ENCODE measurements at regions not wholly inside any gene's neighbourhood (a gene's known extent, or its start where the extent isn't known, plus 50 kb on each side); places are given as distances from the start of the nearest gene placed in this dataset.

GRCh38 chr1:118334506-118334905 is 149.5 kb upstream of the SPAG17 start:
- no peak for DNase-seq
- in situ Hi-C loops (cut with HindIII; ENCODE audit: low pct_ligation_motif_present, low pct_unique_long_range_greater_than_20kb, low sequenced_read_pairs): no loop called here

DNA sequence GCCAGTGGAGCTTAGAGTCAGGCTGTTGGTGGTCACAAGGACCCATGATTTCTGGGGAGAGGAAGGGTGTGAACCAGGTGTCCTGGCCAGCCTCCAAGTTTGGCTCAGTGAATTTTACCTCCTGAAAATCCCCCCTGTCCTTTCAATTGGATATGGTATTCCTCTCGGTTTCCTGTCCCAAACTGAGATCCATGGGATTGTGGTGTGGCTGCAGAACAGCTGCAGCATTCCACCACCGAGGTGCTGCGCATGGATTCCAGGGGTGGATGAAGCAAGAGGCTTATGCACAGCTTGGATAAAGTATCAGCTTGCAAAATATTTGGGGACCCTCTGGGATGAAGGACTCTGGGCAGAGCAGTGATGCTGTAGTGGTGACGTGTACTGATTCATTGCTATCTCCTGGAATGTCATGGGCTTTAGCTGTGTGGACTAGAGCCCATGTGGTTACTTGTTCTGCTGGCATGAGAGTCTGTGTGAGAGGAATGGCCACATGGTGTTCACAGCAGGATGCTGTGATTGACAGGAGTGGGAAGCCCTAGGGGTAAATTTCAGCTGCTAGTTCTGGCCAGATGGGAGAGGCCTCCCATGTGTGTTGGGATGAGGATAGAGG is 148.7 kb upstream of the SPAG17 start:
- DNase-seq: no peak
- in situ Hi-C loops (cut with HindIII; ENCODE audit: low pct_ligation_motif_present, low pct_unique_long_range_greater_than_20kb, low sequenced_read_pairs): no loop called here

- DNase-seq: no peak
- in situ Hi-C loops (cut with HindIII; ENCODE audit: low pct_ligation_motif_present, low pct_unique_long_range_greater_than_20kb, low sequenced_read_pairs): no loop called here
Measured at GRCh38 chr1:118326960-118327629, 142.1 kb upstream of the SPAG17 start.

GRCh38 chr1:118325550-118326225 is 140.7 kb upstream of the SPAG17 start:
- in situ Hi-C loops (cut with HindIII; ENCODE audit: low pct_ligation_motif_present, low pct_unique_long_range_greater_than_20kb, low sequenced_read_pairs): no loop called here
- no peak for DNase-seq

- no peak for DNase-seq
- in situ Hi-C loops (cut with HindIII; ENCODE audit: low pct_ligation_motif_present, low pct_unique_long_range_greater_than_20kb, low sequenced_read_pairs): no loop called here
Measured at GRCh38 chr1:118323246-118323645, 138.2 kb upstream of the SPAG17 start.

GRCh38 chr1:118322331-118322730 is 137.3 kb upstream of the SPAG17 start:
- DNase-seq: no peak
- in situ Hi-C loops (cut with HindIII; ENCODE audit: low pct_ligation_motif_present, low pct_unique_long_range_greater_than_20kb, low sequenced_read_pairs): no loop called here

GRCh38 chr1:118321840-118322239 is 136.8 kb upstream of the SPAG17 start:
- in situ Hi-C loops (cut with HindIII; ENCODE audit: low pct_ligation_motif_present, low pct_unique_long_range_greater_than_20kb, low sequenced_read_pairs): no loop called here
- no peak for DNase-seq

- DNase-seq: no peak
- in situ Hi-C loops (cut with HindIII; ENCODE audit: low pct_ligation_motif_present, low pct_unique_long_range_greater_than_20kb, low sequenced_read_pairs): no loop called here
Measured at GRCh38 chr1:118317842-118318614, 133.0 kb upstream of the SPAG17 start.

DNA sequence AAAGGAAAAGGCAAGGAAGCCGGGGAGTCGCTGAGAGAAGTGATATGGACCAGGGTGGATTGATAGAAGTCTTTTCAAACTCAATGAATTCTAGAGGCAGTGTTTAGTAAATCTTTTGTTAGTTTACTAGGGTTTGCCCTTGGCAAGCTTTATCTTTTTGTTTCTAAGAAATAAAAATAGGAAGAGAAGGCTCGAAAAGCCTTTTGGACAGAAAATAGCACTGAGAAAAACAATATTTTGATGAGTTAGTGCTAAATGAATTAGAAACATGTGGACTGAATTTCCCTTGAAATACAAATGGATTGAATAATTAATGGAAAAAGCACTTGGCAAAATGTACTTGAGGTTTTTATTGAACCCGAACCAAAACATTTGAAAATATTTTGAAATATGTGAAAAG is 121.8 kb upstream of the SPAG17 start:
- DNase-seq: no peak
- in situ Hi-C loops (cut with HindIII; ENCODE audit: low pct_ligation_motif_present, low pct_unique_long_range_greater_than_20kb, low sequenced_read_pairs): no loop called here

DNA sequence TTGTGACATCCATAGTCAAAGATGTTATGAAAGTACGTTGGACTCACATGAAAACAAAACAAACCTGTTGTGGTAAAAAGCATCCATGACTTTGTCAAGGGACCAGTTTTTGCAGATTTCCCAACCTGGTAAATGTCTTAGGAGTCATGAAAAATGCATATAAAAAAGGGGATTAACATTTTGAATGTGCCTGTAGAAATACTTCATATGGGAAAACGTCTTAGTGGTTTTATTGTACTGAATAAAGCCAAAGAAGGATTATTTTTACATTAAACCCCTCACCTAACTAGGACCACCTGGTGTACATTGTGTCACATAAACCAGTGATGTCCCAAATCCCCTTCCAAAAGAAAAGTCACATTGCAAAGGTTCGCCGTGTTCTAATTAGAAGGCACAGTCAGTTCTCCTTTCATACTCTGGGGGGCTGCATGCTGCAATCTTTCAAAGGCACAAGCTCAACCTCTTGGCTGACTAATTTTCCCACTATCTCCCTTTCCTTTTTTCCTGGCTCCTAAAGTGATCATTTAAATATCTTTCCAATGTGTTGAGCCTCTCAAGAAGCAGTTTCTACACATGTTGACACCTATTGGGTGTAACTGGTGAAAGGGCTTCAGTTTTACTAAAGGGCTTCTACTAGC is 119.8 kb upstream of the SPAG17 start:
- DNase-seq: peak; percentile 2
- in situ Hi-C loops (cut with HindIII; ENCODE audit: low pct_ligation_motif_present, low pct_unique_long_range_greater_than_20kb, low sequenced_read_pairs): no loop called here

DNA sequence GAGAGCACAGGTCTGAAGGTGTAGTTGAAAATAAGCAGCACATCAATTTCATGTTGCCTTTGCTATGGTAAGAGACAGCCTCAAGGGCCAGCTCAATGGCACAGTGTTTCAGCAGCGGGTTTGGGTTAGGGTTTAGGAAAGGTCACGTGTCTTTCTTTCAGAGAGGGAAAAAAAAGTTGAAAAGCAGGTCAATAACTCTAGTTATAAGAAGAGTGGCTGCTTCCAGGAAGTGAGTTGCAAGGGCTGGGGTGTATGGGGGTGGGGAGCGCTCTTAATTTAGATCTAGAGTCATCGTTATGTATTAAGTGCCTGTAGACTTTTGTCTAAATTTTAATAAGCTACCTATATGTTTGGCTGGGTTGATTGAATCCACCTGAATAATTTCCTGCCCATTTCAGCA is 118.5 kb upstream of the SPAG17 start:
- in situ Hi-C loops (cut with HindIII; ENCODE audit: low pct_ligation_motif_present, low pct_unique_long_range_greater_than_20kb, low sequenced_read_pairs): no loop called here
- no peak for DNase-seq

DNA sequence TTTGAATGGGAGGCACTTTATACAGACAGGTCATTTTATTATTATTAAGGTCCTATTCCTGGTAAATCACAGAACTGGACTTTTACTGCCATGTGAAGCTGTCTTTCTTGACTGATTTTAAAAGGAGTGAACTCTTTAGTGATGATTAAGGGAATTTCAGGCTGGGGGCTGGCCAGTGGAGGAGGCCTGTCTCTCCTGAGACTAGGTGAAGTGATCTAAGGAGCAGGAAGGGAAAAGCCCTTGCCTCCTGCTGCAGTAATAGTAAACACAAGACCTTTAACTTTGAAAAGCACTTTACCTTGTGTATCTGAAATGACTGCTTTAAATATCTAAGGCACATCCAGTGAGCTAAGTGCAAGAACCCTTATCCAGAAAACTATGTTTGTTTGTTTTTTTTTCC is 118.0 kb upstream of the SPAG17 start:
- in situ Hi-C loops (cut with HindIII; ENCODE audit: low pct_ligation_motif_present, low pct_unique_long_range_greater_than_20kb, low sequenced_read_pairs): no loop called here
- DNase-seq: no peak

DNA sequence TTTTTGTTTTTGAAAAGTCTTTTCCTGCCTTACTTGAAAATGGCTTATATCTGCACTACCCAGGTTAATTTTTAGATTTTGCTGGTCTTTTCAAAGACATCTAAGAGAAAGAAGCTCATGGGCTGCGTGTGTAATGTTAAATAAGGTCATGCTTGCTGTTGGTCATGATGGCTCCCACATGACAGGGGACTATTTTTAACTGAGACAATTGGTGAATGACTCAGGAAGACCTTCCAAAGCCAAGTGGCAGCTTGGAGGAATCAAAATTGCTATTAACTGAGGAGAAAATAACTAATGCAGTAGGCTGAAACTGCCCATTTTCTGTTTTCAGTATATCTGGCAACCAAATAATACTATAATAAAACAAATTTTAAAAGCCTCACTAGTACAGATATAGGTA is 117.1 kb upstream of the SPAG17 start:
- in situ Hi-C loops (cut with HindIII; ENCODE audit: low pct_ligation_motif_present, low pct_unique_long_range_greater_than_20kb, low sequenced_read_pairs): no loop called here
- DNase-seq: no peak

GRCh38 chr1:118300808-118301207 is 115.8 kb upstream of the SPAG17 start:
- in situ Hi-C loops (cut with HindIII; ENCODE audit: low pct_ligation_motif_present, low pct_unique_long_range_greater_than_20kb, low sequenced_read_pairs): no loop called here
- no peak for DNase-seq

- in situ Hi-C loops (cut with HindIII; ENCODE audit: low pct_ligation_motif_present, low pct_unique_long_range_greater_than_20kb, low sequenced_read_pairs): no loop called here
- DNase-seq: no peak
Measured at GRCh38 chr1:118298397-118298796, 113.4 kb upstream of the SPAG17 start.

DNA sequence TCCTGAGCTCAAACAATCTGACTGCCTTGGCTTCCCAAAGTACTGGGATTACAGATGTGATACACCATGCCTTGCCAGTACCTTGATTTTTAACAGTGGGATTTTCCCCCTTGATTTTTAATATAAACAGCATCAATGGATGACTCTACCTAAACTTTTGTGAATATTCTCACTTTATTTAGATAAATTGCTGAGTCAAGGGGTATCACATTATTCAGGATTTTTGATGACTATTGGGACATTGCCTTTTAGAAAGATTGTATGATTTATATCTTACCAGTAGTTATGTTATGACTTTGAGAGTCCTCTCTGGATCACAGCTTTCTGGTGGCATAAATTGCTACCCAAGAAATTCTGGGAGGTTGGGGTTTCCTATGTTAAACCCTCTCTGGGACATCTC is 112.5 kb upstream of the SPAG17 start:
- in situ Hi-C loops (cut with HindIII; ENCODE audit: low pct_ligation_motif_present, low pct_unique_long_range_greater_than_20kb, low sequenced_read_pairs): no loop called here
- DNase-seq: no peak

- no peak for DNase-seq
- in situ Hi-C loops (cut with HindIII; ENCODE audit: low pct_ligation_motif_present, low pct_unique_long_range_greater_than_20kb, low sequenced_read_pairs): no loop called here
Measured at GRCh38 chr1:118294875-118295642, 110.0 kb upstream of the SPAG17 start.

DNA sequence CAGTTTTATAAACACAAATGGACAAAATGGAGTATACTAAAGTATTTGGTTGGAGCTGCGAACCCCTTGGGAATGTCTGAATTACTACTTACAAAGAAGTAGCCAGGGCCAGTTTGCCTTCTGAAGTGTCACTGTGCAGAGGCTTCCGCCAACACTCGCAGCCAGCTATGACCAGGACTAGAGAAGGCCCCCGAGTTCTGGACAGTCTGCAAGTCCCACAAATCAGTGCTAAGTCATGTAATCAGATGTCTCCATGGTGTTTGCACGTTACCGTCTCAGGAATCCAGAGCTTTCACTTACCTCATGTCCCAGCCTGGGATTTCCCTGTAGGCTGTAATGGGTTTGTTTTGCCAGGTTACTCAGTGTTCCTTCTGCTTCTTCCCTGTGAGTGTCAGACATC is 106.6 kb upstream of the SPAG17 start:
- in situ Hi-C loops (cut with HindIII; ENCODE audit: low pct_ligation_motif_present, low pct_unique_long_range_greater_than_20kb, low sequenced_read_pairs): no loop called here
- DNase-seq: no peak

Measured in ACHN (cell line).